Fibroblast of lung (primary cell): ENCODE measurements at regions not wholly inside any gene's neighbourhood (a gene's known extent, or its start where the extent isn't known, plus 50 kb on each side); places are given as distances from the start of the nearest gene placed in this dataset.

Source experiments
- CTCF ChIP-seq, 2 donors: IDR thresholded peaks in 1 of 2; conservative IDR thresholded peaks in 1 of 2; 1 replicate in 1 of 2; 2 replicates in 1 of 2; pipeline ENCODE4 v1.5.1; 2011 to 2012; ENCODE audit warnings: low read length in 2 of 2, control low read depth in 1 of 2, inconsistent platforms in 1 of 2, low read depth in 1 of 2, mild to moderate bottlenecking in 1 of 2
- EZH2 ChIP-seq: IDR thresholded peaks from 2 replicates; pipeline ENCODE4 v1.5.1; 2012; ENCODE audit warnings: low read length, control low read depth, mild to moderate bottlenecking; ENCODE audit errors: missing control alignments

GRCh38 chr4:56252561-56253152 lies 134.6 kb downstream of the AASDH start:
- TF ChIP-seq CTCF (conservative IDR thresholded peaks at IDR 0.05 in 1 of 2, IDR thresholded peaks at IDR 0.05 in 1 of 2; ENCODE audit: low read depth in 1 of 2, low read length in 2 of 2) (no peak), EZH2 (no peak)
